Liver (tissue), 8 donors: ENCODE measurements at regions not wholly inside any gene's neighbourhood (a gene's known extent, or its start where the extent isn't known, plus 50 kb on each side); places are given as distances from the start of the nearest gene placed in this dataset.

Experiments used
- DNase-seq: peaks from one replicate; pipeline ENCODE4 v3.0.0-alpha.2; 2017; ENCODE audit warnings: low spot score
- H3K27ac ChIP-seq, 2 donors: one replicate each; pipeline ENCODE4 v1.7.0; 2013; ENCODE audit warnings: inconsistent platforms in 2 of 2, low read length in 2 of 2, control low read depth in 1 of 2, low read depth in 1 of 2, mild to moderate bottlenecking in 1 of 2
- H3K27me3 ChIP-seq, 4 donors: one replicate each; pipeline versions ENCODE4 v1.6.1 to v1.7.0; 2013; ENCODE audit warnings: low read length in 3 of 4, inconsistent platforms in 1 of 4, mild to moderate bottlenecking in 1 of 4, moderate library complexity in 1 of 4; ENCODE audit not compliant: control insufficient read depth in 4 of 4, insufficient read depth in 4 of 4
- H3K36me3 ChIP-seq, 4 donors: one replicate each; pipeline versions ENCODE4 v1.6.1 to v1.7.0; 2013; ENCODE audit warnings: low read length in 3 of 4, mild to moderate bottlenecking in 3 of 4, low read depth in 1 of 4, moderate library complexity in 1 of 4; ENCODE audit not compliant: control insufficient read depth in 4 of 4, insufficient read depth in 3 of 4
- H3K4me1 ChIP-seq, 4 donors: one replicate each; pipeline versions ENCODE4 v1.6.1 to v1.7.0; 2013; ENCODE audit warnings: low read length in 3 of 4, mild to moderate bottlenecking in 3 of 4, moderate library complexity in 1 of 4; ENCODE audit not compliant: control insufficient read depth in 4 of 4, insufficient read depth in 4 of 4
- H3K4me3 ChIP-seq, 3 donors: one replicate each; pipeline versions ENCODE4 v1.6.1 to v1.7.0; 2013; ENCODE audit warnings: low read length in 3 of 3, control low read depth in 1 of 3, low read depth in 1 of 3, mild to moderate bottlenecking in 1 of 3
- H3K9ac ChIP-seq, 2 donors: one replicate each; pipeline ENCODE4 v1.7.0; 2013; ENCODE audit warnings: low read length in 2 of 2, mild to moderate bottlenecking in 2 of 2, moderate library complexity in 2 of 2, control low read depth in 1 of 2, low read depth in 1 of 2
- H3K9me3 ChIP-seq, 4 donors: one replicate each; pipeline versions ENCODE4 v1.6.1 to v1.7.0; 2013; ENCODE audit warnings: low read length in 3 of 4; ENCODE audit not compliant: control insufficient read depth in 4 of 4
- EGR1 ChIP-seq, 2 donors: IDR thresholded peaks; 2 replicates each; pipeline ENCODE4 v1.6.1; 2016 to 2018; ENCODE audit warnings: antibody characterized with exemption in 2 of 2, low read depth in 2 of 2
- FOXA1 ChIP-seq: IDR thresholded peaks from 2 replicates; pipeline ENCODE4 v1.6.1; 2016; ENCODE audit warnings: antibody characterized with exemption
- FOXA2 ChIP-seq: IDR thresholded peaks from 2 replicates; pipeline ENCODE4 v1.6.1; 2016; ENCODE audit warnings: antibody characterized with exemption
- GABPA ChIP-seq, 2 donors: IDR thresholded peaks in 1 of 2; conservative IDR thresholded peaks in 1 of 2; 2 replicates each; pipeline ENCODE4 v1.6.1; 2016; ENCODE audit warnings: antibody characterized with exemption in 2 of 2, mild to moderate bottlenecking in 1 of 2, moderate library complexity in 1 of 2
- HNF4A ChIP-seq, 2 donors: conservative IDR thresholded peaks; 2 replicates each; pipeline ENCODE4 v1.6.1; 2016; ENCODE audit warnings: antibody characterized with exemption in 2 of 2, mild to moderate bottlenecking in 2 of 2
- HNF4G ChIP-seq: IDR thresholded peaks from 2 replicates; pipeline ENCODE4 v1.6.1; 2016; ENCODE audit warnings: antibody characterized with exemption
- JUND ChIP-seq, 2 donors: IDR thresholded peaks; 2 replicates each; pipeline ENCODE4 v1.6.1; 2016; ENCODE audit warnings: antibody characterized with exemption in 2 of 2
- NR2F2 ChIP-seq: IDR thresholded peaks from 2 replicates; pipeline ENCODE4 v1.6.1; 2016; ENCODE audit warnings: antibody characterized with exemption
- RAD21 ChIP-seq, 2 donors: IDR thresholded peaks; 2 replicates each; pipeline ENCODE4 v1.6.1; 2016; ENCODE audit warnings: antibody characterized with exemption in 2 of 2, mild to moderate bottlenecking in 2 of 2
- RXRA ChIP-seq, 2 donors: IDR thresholded peaks; 2 replicates each; pipeline ENCODE4 v1.6.1; 2017 to 2018; ENCODE audit warnings: antibody characterized with exemption in 2 of 2, mild to moderate bottlenecking in 1 of 2
- SP1 ChIP-seq: IDR thresholded peaks from 2 replicates; pipeline ENCODE4 v1.6.1; 2018; ENCODE audit warnings: antibody characterized with exemption, mild to moderate bottlenecking
- TAF1 ChIP-seq: conservative IDR thresholded peaks from 2 replicates; pipeline ENCODE4 v1.6.1; 2016; ENCODE audit warnings: antibody characterized with exemption, mild to moderate bottlenecking
- YY1 ChIP-seq: IDR thresholded peaks from 2 replicates; pipeline ENCODE4 v1.6.1; 2016; ENCODE audit warnings: antibody characterized with exemption, mild to moderate bottlenecking
- WGBS: extraction: QIAGEN DNeasy Blood & Tissue Kit; methylation state at CpG from one replicate; pipeline ENCODE4 v1.1.7; 2013; 5-methylcytosine and 5-hydroxymethylcytosine counted together
- TF ChIP-seq, protein P1 (sequence below): fragments of 150-350 bp; IDR thresholded peaks from 2 replicates; pipeline ENCODE4 v1.5.1; 2017; ENCODE audit warnings: improper control_type of control experiment, low read depth, low read length; ENCODE audit not compliant: missing input control
- TF ChIP-seq, protein P2 (sequence below): IDR thresholded peaks from 2 replicates; pipeline ENCODE4 v1.6.1; 2016; ENCODE audit warnings: antibody characterized with exemption
- TF ChIP-seq, protein P3 (sequence below): IDR thresholded peaks from 2 replicates; pipeline ENCODE4 v1.6.1; 2016; ENCODE audit warnings: antibody characterized with exemption
- TF ChIP-seq, protein P4 (sequence below): IDR thresholded peaks from 2 replicates; pipeline ENCODE4 v1.6.1; 2016; ENCODE audit warnings: antibody characterized with exemption
- TF ChIP-seq, protein P5 (sequence below): IDR thresholded peaks from 2 replicates; pipeline ENCODE4 v1.6.1; 2016; ENCODE audit warnings: antibody characterized with exemption, mild to moderate bottlenecking
- donor health status: healthy.
- donor health status: healthy.
- donor health status: healthy.
- donor health status: healthy.
- donor health status: healthy.

DNA sequence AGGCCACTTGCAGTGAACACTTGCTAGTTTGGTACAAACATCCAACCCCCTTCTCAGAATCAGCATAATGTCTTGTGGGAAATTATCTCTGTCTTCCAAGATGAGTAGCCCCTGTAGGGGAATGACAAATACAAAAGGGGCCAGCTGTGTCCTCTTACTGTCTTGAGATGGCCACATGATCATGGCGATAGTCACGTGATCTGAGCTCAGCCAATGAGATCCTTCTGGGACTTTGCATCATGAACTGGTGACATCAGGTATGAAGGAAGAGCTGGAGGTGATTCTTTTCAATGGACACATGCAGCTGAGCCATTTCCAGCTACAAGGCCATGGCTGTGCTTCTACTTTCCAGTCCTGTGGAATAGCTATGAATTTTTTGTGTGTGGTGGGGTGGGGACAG, 206.3 kb downstream of the IRX1 start:
- no peak overlapping the region for H3K9ac ChIP-seq
- WGBS = 71% methylated on average over 2 of the region's 2 CpGs
- H3K4me1 ChIP-seq = no peaks in the 10 kb centered on the region
- TF ChIP-seq EGR1 (IDR thresholded peaks at IDR 0.05; ENCODE audit: low read depth in 2 of 2) = no peak
- TF ChIP-seq RAD21 (IDR thresholded peaks at IDR 0.05) = no peak
- TF ChIP-seq NR2F2 = no peak
- TF ChIP-seq FOXA1 = no peak
- no peak for TF ChIP-seq GABPA (IDR thresholded peaks at IDR 0.05 in 1 of 2, conservative IDR thresholded peaks at IDR 0.05 in 1 of 2)
- TF ChIP-seq, protein P1, sequence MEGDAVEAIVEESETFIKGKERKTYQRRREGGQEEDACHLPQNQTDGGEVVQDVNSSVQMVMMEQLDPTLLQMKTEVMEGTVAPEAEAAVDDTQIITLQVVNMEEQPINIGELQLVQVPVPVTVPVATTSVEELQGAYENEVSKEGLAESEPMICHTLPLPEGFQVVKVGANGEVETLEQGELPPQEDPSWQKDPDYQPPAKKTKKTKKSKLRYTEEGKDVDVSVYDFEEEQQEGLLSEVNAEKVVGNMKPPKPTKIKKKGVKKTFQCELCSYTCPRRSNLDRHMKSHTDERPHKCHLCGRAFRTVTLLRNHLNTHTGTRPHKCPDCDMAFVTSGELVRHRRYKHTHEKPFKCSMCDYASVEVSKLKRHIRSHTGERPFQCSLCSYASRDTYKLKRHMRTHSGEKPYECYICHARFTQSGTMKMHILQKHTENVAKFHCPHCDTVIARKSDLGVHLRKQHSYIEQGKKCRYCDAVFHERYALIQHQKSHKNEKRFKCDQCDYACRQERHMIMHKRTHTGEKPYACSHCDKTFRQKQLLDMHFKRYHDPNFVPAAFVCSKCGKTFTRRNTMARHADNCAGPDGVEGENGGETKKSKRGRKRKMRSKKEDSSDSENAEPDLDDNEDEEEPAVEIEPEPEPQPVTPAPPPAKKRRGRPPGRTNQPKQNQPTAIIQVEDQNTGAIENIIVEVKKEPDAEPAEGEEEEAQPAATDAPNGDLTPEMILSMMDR = no peak
- TF ChIP-seq, protein P2, sequence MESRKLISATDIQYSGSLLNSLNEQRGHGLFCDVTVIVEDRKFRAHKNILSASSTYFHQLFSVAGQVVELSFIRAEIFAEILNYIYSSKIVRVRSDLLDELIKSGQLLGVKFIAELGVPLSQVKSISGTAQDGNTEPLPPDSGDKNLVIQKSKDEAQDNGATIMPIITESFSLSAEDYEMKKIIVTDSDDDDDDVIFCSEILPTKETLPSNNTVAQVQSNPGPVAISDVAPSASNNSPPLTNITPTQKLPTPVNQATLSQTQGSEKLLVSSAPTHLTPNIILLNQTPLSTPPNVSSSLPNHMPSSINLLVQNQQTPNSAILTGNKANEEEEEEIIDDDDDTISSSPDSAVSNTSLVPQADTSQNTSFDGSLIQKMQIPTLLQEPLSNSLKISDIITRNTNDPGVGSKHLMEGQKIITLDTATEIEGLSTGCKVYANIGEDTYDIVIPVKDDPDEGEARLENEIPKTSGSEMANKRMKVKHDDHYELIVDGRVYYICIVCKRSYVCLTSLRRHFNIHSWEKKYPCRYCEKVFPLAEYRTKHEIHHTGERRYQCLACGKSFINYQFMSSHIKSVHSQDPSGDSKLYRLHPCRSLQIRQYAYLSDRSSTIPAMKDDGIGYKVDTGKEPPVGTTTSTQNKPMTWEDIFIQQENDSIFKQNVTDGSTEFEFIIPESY = no peak
- TF ChIP-seq RXRA (IDR thresholded peaks at IDR 0.05) = no peak
- TF ChIP-seq SP1 = no peak
- TF ChIP-seq TAF1 = no peak
- TF ChIP-seq, protein P3, sequence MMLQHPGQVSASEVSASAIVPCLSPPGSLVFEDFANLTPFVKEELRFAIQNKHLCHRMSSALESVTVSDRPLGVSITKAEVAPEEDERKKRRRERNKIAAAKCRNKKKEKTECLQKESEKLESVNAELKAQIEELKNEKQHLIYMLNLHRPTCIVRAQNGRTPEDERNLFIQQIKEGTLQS = no peak
- no peak for TF ChIP-seq HNF4A (conservative IDR thresholded peaks at IDR 0.05)
- H3K27me3 ChIP-seq = no peaks in the 10 kb centered on the region
- H3K36me3 ChIP-seq = no peaks in the 10 kb centered on the region
- peaks cover 0 to 4% (median under 1%) of the 10 kb centered on the region in 4 donors for H3K9me3 ChIP-seq
- no peak for DNase-seq
- no peak overlapping the region for H3K4me3 ChIP-seq
- no peak overlapping the region for H3K27ac ChIP-seq

DNA sequence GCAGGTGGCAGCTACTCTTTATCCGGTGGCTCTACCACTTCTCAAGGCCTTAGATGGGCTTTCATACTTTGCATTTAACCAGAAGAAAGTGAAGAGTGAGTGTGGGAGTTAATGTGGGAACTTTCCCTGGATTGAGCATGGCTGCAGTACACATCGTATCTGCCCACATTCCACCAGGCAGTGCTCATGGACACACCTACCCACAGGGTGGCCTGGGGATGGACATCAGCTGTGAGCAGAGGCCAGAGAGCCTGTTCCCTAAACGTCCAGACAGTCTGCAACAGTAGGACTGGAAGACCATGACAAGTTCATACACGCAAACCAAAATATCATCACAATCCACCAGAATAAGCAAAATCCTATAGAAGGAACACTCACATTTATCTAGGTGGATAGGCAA, 213.8 kb downstream of the IRX1 start:
- Histone ChIP-seq H3K27ac (no peak overlapping the region), H3K4me3 (no peak overlapping the region), H3K9me3 (no peaks in the 10 kb centered on the region), H3K36me3 (no peaks in the 10 kb centered on the region), H3K9ac (no peak overlapping the region), H3K4me1 (no peaks in the 10 kb centered on the region), H3K27me3 (no peaks in the 10 kb centered on the region)
- WGBS = 69% methylated on average over 4 of the region's 4 CpGs
- TF ChIP-seq RAD21 (IDR thresholded peaks at IDR 0.05) = no peak
- TF ChIP-seq JUND (IDR thresholded peaks at IDR 0.05) = no peak
- TF ChIP-seq GABPA (IDR thresholded peaks at IDR 0.05 in 1 of 2, conservative IDR thresholded peaks at IDR 0.05 in 1 of 2) = no peak
- TF ChIP-seq HNF4A (conservative IDR thresholded peaks at IDR 0.05) = no peak
- no peak for TF ChIP-seq YY1
- no peak for TF ChIP-seq FOXA2
- no peak for TF ChIP-seq HNF4G
- no peak for TF ChIP-seq FOXA1
- TF ChIP-seq, protein P4, sequence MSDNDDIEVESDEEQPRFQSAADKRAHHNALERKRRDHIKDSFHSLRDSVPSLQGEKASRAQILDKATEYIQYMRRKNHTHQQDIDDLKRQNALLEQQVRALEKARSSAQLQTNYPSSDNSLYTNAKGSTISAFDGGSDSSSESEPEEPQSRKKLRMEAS = no peak
- TF ChIP-seq, protein P2 = no peak
- no peak for TF ChIP-seq EGR1 (IDR thresholded peaks at IDR 0.05; ENCODE audit: low read depth in 2 of 2)
- no peak for TF ChIP-seq TAF1
- TF ChIP-seq, protein P5, sequence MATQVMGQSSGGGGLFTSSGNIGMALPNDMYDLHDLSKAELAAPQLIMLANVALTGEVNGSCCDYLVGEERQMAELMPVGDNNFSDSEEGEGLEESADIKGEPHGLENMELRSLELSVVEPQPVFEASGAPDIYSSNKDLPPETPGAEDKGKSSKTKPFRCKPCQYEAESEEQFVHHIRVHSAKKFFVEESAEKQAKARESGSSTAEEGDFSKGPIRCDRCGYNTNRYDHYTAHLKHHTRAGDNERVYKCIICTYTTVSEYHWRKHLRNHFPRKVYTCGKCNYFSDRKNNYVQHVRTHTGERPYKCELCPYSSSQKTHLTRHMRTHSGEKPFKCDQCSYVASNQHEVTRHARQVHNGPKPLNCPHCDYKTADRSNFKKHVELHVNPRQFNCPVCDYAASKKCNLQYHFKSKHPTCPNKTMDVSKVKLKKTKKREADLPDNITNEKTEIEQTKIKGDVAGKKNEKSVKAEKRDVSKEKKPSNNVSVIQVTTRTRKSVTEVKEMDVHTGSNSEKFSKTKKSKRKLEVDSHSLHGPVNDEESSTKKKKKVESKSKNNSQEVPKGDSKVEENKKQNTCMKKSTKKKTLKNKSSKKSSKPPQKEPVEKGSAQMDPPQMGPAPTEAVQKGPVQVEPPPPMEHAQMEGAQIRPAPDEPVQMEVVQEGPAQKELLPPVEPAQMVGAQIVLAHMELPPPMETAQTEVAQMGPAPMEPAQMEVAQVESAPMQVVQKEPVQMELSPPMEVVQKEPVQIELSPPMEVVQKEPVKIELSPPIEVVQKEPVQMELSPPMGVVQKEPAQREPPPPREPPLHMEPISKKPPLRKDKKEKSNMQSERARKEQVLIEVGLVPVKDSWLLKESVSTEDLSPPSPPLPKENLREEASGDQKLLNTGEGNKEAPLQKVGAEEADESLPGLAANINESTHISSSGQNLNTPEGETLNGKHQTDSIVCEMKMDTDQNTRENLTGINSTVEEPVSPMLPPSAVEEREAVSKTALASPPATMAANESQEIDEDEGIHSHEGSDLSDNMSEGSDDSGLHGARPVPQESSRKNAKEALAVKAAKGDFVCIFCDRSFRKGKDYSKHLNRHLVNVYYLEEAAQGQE = no peak
- TF ChIP-seq, protein P3 = no peak
- TF ChIP-seq, protein P1 = no peak
- TF ChIP-seq SP1 = no peak
- TF ChIP-seq NR2F2 = no peak
- no peak for TF ChIP-seq RXRA (IDR thresholded peaks at IDR 0.05)
- no peak for DNase-seq
